ENCODE measurements at regions not wholly inside any gene's neighbourhood (a gene's known extent, or its start where the extent isn't known, plus 50 kb on each side); places are given as distances from the start of the nearest gene placed in this dataset.

DNA sequence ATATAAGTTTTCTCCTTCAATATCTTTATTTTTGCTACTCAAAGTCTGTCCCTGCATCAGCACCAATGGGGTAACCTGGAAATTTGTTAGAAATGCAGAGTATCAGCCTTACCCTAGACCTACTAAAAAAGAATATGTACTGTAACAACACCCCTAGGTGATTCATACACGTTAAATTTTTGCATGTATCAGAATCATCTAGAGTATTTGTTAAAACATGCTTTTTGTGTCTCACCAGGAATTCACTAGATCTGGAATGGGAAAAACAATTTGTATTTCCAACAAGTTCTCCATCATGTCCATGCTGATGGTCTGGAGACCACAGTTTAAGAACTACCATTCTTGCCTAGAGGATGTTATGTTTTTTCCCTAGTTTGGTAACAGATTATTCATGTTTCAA lies 196.0 kb upstream of the EDNRA start:
- Mint-ChIP-seq H3K27ac (no peak overlapping the region), H3K36me3 (ENCODE audit: insufficient read depth) (peaks cover 2% of the 10 kb centered on the region), H3K9me3 (ENCODE audit: low read depth) (peaks cover 14% of the 10 kb centered on the region), H3K27me3 (no peaks in the 10 kb centered on the region), H3K4me3 (ENCODE audit: low read depth) (no peak overlapping the region), H3K4me1 (ENCODE audit: low read depth) (peaks cover 10% of the 10 kb centered on the region)
- TF ChIP-seq, protein P1, sequence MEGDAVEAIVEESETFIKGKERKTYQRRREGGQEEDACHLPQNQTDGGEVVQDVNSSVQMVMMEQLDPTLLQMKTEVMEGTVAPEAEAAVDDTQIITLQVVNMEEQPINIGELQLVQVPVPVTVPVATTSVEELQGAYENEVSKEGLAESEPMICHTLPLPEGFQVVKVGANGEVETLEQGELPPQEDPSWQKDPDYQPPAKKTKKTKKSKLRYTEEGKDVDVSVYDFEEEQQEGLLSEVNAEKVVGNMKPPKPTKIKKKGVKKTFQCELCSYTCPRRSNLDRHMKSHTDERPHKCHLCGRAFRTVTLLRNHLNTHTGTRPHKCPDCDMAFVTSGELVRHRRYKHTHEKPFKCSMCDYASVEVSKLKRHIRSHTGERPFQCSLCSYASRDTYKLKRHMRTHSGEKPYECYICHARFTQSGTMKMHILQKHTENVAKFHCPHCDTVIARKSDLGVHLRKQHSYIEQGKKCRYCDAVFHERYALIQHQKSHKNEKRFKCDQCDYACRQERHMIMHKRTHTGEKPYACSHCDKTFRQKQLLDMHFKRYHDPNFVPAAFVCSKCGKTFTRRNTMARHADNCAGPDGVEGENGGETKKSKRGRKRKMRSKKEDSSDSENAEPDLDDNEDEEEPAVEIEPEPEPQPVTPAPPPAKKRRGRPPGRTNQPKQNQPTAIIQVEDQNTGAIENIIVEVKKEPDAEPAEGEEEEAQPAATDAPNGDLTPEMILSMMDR (IDR thresholded peaks at IDR 0.05; ENCODE audit: unreplicated experiment): no peak
- DNase-seq (ENCODE audit: low spot score, unreplicated experiment): no peak

DNA sequence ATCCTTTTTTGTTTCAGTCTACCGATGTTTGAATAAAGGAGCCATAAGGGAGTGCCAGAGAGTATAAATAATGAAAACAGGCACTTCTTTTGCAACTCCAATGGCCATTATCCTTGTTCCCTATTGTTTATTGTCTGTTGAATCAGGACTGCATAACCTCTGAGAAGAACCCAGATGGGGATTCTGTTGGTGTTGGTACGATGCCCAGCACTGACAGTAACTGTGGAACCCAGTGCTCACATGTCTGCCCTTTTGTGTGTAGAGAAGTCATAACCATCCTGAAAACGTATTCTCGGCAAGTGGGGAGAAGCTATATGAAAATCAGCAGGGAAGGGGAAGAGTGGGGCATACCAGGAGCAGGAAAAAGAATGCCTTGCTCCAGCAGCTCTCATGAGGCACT lies 195.1 kb upstream of the EDNRA start:
- TF ChIP-seq, protein P1 (IDR thresholded peaks at IDR 0.05; ENCODE audit: unreplicated experiment): no peak
- no peak for DNase-seq (ENCODE audit: low spot score, unreplicated experiment)
- peaks cover 2% of the 10 kb centered on the region for H3K36me3 Mint-ChIP-seq (ENCODE audit: insufficient read depth)
- no peak overlapping the region for H3K4me3 Mint-ChIP-seq (ENCODE audit: low read depth)
- no peak overlapping the region for H3K27ac Mint-ChIP-seq
- peaks cover 10% of the 10 kb centered on the region for H3K9me3 Mint-ChIP-seq (ENCODE audit: low read depth)
- peaks cover 10% of the 10 kb centered on the region for H3K4me1 Mint-ChIP-seq (ENCODE audit: low read depth)
- H3K27me3 Mint-ChIP-seq: no peaks in the 10 kb centered on the region

DNA sequence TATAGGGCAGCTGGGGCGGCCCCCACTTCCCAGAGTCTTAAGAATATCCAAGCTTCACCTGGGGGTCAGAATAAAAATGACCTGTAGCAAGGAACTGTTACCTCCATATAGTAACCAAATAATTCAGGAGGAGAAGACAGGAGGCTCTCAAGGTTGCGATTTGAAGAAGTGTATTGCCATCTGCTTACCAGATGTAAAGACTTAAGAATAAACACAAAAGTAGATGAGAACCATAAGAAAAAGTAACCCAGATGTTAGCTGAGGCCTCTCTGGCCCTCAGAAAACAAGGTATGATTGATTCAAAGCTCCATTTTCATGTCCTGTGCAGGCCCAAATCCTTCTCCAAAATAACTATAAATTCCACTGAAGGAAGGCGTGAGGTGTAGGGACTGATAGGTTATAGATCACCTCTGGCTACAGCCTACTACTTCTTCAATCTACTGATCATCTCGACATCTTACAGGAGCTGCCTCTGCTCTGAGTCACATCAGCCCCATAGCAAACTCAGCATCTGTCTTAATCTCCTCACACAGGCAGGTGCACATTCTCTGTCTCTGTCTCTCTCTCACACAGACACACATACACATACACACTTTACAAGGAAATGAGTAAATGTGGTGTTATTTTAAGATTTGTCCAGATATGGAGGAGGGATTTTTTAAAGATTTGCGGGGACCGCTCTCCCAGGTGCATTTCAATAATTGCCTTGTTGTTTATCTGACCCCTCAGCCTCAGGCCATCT lies 193.9 kb upstream of the EDNRA start:
- H3K27ac Mint-ChIP-seq: peak overlapping the region; percentile 81
- peaks cover 4% of the 10 kb centered on the region for H3K9me3 Mint-ChIP-seq (ENCODE audit: low read depth)
- H3K4me3 Mint-ChIP-seq (ENCODE audit: low read depth): no peak overlapping the region
- peaks cover 2% of the 10 kb centered on the region for H3K36me3 Mint-ChIP-seq (ENCODE audit: insufficient read depth)
- DNase-seq (ENCODE audit: low spot score, unreplicated experiment): no peak
- TF ChIP-seq, protein P1 (IDR thresholded peaks at IDR 0.05; ENCODE audit: unreplicated experiment): no peak
- no peaks in the 10 kb centered on the region for H3K27me3 Mint-ChIP-seq
- H3K4me1 Mint-ChIP-seq (ENCODE audit: low read depth): peaks cover 12% of the 10 kb centered on the region

DNA sequence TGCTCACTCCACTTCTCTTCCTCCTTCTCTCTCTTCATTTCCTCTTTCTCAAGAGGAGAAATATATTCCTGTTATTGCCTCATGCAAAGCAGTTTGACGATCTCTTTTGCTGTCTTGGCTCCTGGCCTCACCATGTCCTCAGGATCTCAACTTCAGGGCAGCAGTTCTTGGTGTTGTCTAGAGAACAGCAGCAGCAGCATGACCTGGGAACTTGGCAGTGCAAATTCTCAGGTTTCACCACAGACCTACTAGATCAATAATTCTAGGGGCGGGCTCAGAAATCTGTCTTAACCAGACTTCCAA lies 193.4 kb upstream of the EDNRA start:
- H3K4me1 Mint-ChIP-seq (ENCODE audit: low read depth): peaks cover 12% of the 10 kb centered on the region
- no peaks in the 10 kb centered on the region for H3K36me3 Mint-ChIP-seq (ENCODE audit: insufficient read depth)
- no peaks in the 10 kb centered on the region for H3K27me3 Mint-ChIP-seq
- TF ChIP-seq, protein P1 (IDR thresholded peaks at IDR 0.05; ENCODE audit: unreplicated experiment): no peak
- no peaks in the 10 kb centered on the region for H3K9me3 Mint-ChIP-seq (ENCODE audit: low read depth)
- no peak overlapping the region for H3K4me3 Mint-ChIP-seq (ENCODE audit: low read depth)
- H3K27ac Mint-ChIP-seq: peak overlapping the region; percentile 81
- no peak for DNase-seq (ENCODE audit: low spot score, unreplicated experiment)

DNA sequence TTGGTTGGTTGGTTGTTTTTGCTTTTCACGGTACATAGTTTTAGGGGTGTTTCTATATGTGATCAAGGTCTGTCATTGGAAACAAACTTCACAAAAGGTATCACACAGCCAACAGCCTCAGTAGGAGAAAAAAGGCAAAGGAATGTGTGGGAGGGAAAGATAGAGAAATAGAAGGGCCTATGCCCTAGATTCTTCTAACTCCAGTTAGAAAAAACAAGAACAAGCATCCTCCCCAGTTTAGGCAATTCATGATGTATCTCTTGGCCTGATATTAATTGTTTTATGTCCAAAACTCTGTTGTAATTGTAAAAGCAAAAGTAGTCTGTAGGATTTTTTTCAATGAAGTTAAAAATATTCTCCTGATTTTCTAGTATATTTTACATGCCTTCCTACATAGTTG lies 192.4 kb upstream of the EDNRA start:
- TF ChIP-seq, protein P1 (IDR thresholded peaks at IDR 0.05; ENCODE audit: unreplicated experiment): no peak
- Mint-ChIP-seq H3K27me3 (no peaks in the 10 kb centered on the region), H3K4me3 (ENCODE audit: low read depth) (no peak overlapping the region), H3K9me3 (ENCODE audit: low read depth) (peaks cover under 1% of the 10 kb centered on the region), H3K27ac (no peak overlapping the region), H3K36me3 (ENCODE audit: insufficient read depth) (no peaks in the 10 kb centered on the region), H3K4me1 (ENCODE audit: low read depth) (peaks cover 18% of the 10 kb centered on the region)
- DNase-seq (ENCODE audit: low spot score, unreplicated experiment): no peak

Measured in progenitor cell of endocrine pancreas (in vitro differentiated cells).